GM21423 (cell line): ENCODE measurements at regions not wholly inside any gene's neighbourhood (a gene's known extent, or its start where the extent isn't known, plus 50 kb on each side); places are given as distances from the start of the nearest gene placed in this dataset.
"Not testable (repeated sequence)": the region's sequence is repeated elsewhere in the genome, so short reads cannot be mapped to it uniquely, and the experiment has no call there.

Experiments
- ATAC-seq: cut with Tn5 transposase; IDR thresholded peaks from one replicate; pipeline ENCODE4 v1.9.1; 2021; ENCODE audit warnings: mild to moderate bottlenecking, moderate library complexity; ENCODE audit not compliant: unreplicated experiment

DNA sequence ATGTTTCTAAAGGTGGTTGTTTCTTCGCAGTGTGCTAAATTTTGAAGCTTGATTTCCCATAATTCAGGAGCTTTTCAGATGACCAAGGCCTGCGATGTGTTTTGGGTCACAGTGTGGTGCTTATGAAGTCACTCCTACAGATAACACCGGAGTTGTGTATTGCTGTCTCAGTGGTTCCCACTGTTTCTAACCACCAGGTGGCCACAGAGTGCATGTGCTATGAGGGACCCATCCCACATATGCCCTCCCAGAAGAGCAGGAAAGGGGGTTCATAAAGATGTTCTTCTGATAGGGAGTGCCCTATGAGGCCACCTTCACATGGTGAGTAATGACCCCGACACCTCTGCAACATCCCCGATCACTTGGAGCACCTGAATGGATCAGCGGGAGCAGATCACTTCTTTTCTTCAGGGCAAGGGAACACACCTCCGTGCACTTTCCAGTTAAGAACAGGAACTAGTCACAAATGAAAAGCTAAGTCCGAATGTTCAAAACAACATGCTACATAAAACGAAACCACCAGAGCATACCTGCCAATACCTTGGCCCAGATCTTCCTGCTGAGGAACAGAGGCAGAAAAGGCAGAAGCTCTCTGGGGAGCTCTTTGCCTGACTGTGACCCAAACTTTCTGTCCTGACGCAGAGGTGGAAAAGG, 262.1 kb downstream of the FAM72C start:
- ATAC-seq, result not testable (repeated sequence)

DNA sequence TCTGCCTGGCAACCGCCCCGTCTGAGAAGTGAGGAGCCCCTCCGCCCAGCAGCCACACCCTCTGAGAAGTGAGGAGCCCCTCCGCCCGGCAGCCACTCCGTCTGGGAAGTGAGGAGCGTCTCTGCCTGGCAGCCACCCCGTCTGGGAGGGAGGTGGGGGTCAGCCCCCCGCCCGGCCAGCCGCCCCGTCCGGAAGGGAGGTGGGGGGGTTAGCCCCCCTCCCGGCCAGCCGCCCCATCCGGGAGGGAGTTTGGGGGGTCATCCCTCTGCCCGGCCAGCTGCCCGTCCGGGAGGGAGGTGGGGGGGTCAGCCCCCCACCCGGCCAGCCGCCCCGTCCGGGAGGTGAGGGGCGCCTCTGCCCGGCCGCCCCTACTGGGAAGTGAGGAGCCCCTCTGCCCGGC, 269.0 kb downstream of the FAM72C start:
- not testable (repeated sequence) for ATAC-seq

DNA sequence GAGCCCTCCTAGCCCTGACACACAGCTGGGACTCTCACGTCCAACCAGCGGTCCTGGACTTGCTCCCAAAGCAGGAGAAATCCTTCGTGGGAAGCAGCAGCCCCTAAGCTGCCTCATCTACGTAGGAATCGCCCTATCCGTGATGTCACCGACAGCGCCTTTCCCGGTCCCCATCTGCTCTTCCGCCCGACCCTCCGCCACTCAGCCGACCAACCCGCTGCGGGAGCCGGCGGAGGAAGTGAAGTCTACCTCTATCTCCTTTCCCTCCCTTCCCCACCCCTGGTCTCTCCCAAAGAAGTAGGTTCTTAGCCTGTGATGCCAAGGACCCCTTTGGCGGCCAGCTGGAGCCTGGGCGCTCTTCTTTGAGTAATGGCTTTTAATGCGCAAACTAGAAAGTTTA, 272.1 kb downstream of the FAM72C start:
- no peak for ATAC-seq

DNA sequence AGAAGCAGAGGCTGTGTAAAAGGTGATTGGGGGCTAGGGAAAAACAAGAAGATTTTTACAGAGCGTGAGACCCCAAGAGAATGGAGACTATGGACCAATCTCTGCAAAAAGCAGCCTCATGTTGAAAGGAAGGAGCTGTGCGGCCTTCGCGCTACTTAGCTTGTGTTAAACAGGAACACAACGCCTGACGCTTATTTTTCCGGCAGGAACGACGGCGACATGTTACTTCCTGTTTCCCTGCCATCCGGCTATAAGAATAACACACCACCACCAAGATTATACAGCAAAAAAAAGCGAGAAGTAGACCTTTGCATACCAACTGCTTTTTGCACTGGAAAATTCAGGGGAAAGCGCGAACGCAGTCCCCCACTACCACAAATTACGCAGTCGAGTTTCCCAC, 272.7 kb downstream of the FAM72C start:
- no peak for ATAC-seq

DNA sequence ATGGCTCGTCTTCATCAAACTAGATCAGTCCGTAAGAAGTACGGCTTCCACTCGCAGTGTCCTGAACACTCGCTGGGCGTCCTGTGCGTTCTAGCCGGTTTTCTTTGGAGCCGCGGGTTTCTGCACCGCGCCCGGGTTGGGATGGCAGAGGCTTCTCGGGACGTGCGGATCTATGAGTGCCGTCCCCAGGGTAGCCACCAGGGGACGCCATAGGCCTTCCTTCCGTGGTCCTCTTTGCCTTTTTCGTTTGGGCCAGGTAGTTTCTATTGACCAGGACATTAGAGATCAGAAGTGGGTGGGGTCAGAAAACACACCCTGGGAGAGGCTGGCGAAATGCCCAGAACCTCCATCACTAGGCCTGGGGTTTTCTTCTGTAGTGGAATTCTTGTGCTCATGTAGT, 273.8 kb downstream of the FAM72C start:
- no peak for ATAC-seq

DNA sequence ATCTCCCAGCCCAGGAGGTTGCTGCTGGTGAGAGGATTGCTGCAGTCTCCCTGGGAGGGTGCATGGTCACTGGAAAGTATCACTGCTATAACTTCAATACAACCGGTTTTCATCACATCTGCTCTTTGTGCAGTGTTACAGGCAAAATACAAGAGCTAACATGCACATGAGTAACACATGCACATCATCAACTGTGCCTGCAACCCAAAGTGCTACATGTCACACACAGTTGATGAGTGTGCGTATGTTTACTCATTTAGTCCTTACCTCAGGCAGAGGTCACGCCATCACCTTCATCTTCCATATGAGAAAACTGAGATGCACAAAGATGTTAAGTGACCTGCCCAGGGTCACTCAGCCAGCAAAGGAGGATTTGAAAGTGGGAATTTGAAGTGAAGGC, 277.7 kb downstream of the FAM72C start:
- ATAC-seq, result no peak

DNA sequence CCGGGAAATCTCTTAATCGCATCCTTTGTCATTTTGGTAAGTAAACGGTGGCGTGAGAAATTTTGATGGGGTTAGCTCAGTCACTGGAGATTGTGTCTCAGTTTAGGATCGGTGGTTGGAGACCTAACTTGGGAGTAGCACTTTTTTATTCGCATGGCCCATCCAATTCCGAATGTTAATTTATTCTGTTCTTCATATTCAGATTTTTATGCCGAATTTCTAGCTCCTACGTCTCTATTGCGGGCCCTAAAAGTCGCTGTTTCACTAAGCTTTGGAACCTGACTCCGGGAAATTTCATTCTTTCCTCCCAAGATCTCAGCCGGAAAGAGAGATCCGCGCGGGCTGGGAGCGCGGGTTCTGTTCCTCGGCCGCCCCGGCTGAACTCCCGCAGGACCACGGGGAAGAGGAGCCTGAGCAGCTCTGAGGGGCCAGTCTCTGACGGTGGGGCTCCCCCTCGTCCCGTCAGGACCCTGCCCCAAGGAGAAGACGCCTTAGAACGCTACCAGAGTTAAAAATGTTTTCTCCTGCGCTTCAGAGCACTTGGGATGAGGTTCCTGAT, 279.7 kb downstream of the FAM72C start:
- ATAC-seq, result no peak

DNA sequence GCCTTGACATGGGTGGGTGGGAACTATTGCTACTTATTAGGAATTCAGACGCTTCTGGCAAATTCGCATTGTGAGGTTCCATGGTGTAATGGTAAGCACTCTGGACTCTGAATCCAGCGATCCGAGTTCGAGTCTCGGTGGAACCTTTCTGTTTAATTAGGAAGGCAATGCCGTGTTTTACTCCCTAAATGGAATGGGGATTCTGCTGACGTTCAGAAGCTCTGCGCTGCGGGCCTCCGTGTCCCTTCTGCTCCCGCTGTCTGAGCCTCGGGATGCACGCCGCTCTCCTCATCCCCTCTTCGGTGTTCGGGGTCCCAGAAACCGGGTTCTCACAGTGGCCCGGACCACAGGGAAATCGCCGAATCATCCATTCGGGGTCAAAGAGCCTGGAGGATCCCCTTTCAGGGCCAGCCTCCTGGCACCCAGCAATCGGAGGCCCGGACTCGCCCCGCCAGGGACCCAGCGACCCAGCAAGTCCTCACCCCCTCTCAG, 280.3 kb downstream of the FAM72C start:
- ATAC-seq, result no peak

DNA sequence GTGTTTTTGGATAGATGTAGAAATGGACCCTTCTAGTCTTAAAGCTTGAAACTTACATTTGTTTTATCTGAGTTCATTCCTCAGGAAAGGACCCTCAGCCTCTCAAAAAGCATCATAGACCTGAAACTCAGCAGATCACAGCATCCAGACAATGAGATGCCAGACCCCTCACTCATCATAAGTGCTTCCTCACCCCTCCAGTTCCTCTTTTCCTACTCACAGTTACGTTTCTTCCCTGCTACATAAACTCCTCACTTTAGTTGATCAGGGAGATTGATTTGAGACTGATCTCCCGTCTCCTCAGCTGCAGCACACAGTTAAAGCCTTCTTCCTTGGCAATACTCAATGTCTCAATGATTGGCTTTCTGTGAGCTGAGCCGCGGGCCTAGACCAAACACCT, 282.0 kb downstream of the FAM72C start:
- ATAC-seq, result no peak

DNA sequence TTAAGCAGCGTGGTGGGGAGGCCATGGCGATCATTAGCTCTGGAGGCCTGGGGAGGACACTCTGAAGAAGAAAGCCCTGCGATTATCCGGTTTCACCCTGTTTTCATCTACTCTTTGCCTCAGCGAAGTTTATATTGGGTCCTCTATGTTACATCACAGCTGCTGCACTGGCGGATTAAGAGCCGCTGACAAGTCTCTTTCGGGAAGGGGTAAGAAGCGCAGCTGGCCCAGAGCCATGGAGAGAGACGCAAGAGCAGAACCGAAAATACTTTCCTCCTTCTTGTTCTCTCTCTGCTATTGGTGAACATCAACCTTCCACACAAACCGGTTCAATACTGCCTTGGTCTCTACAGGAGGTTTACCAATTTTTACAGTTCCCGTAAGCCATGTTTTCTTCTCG, 291.5 kb downstream of the FAM72C start:
- ATAC-seq, result no peak

DNA sequence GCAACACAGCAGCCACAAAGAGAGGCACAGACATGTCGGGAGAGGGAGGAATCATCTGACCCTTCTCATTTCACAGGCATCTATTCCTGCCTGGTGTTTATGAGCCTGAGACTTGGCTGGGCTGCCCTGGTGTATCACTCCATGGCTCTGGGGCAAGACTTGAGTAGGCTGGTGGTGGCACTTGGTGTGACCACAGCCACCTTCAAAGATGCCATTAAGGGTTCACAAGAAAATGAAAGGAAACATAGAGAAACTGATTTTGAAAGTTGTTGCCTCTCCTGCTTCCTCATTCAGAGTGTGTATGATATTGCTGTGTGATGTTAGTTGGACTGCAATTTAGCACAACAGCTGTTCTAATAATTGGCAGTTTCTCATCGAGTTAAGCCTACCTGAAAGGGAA, 298.8 kb downstream of the FAM72C start:
- no peak for ATAC-seq

DNA sequence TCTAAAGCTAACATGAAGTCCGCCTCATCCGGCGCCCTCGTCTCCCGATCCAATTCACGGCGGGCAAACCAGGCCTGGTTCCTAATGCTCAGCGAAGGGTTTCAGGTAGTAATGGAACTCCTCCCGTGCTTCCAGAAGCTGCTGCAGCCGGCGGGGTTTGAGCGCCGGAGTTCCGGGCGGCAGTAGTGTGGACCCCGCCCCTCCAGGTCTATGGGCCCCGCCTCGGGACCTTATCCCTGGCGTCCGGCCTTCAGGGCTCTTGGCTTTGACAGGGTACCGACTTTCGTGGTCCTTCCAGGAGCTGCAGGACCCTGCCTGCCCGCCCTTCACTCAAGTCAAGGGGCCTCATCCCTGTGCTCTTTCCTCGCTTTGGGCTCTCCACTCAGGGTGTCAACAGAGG, 304.1 kb downstream of the FAM72C start:
- no peak for ATAC-seq

DNA sequence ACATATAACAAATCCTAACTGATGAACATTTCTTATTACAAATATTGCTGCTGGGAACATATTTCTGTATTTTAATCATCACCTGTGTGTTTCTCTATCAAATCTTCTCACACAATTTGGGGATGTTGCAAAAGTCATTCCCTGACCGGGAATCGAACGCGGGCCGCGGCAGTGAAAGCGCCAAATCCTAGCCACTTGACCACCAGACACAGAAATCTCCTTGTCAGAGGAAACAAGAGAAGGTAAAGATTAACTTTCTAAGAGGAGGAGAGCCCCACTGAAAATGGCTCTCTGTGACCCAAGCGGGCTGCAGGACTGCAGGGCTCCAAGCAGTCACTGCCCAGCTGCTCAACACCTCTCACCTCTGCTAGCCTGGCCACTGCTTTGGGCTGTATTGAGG, 304.9 kb downstream of the FAM72C start:
- ATAC-seq, result no peak

DNA sequence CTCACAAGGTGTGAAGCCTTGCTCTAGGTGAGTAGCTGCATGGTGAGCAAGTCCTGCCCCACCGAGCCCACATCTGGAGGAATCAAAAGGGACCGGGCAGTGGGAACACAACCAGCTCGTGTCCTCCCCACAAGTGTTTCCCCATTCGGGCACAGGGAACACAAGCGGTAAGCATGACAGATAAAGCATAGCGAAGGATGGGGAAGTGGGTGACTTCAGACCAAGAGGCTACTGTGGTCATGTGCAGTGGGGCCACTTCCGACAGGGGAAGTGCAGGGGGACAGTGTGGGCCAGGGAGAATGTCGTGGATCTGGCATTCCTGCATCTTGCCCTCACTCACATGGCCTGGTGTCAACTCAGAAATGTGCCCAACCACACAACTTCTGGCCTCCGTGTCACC, 306.2 kb downstream of the FAM72C start:
- no peak for ATAC-seq

DNA sequence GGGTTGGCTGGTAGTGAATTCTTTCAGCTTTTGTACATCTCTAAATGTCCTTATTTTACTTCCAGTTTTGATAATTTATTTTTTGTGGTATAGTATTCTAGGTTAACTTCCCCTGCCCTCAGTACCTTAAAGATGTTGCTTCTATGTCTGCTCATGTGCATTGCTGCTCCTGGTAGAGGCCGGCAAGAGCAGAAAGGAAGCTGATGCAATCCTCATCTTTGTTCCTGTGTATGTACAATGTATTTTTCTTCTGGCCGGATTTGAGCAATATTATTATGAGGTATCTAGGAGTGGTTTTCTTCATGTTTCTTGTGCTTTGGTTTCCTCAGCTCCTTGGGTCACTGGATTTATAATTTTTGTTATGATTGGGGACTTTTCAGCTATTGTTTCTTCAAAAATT, 308.7 kb downstream of the FAM72C start:
- ATAC-seq, result not testable (repeated sequence)

DNA sequence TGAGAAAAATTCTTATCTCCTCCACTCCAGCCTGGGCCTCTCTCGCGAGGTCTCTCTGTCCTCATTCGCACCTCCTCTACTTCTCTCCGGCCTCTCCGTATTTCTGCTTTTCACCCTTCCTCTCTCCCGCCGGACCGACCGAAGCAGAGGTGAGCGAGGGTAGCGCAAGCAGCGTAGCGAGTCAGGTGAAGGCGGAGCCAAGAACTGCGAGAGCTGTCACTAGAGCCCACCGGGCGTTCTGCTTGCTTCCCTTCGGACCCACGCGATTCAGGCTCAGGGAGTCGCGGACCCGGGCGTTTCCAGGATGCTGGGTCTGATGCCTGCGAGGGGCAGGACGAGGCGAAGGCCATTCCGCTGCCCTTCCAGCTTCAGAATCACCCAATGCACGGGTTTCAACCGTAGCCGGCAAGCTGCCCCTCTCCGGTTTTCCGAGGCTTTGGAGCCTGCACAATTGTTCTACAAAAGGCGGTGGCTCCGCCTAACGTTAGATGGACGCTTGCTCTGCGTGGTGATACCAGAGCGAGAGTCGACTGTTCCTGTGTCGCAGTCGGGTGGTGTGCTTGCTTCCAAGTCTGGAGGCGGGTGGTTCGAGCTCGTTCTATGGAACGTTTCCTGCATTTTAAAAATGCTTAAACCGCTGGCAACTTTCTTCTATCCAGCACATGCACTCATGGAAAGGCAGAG, 310.2 kb downstream of the FAM72C start:
- ATAC-seq, result no peak

DNA sequence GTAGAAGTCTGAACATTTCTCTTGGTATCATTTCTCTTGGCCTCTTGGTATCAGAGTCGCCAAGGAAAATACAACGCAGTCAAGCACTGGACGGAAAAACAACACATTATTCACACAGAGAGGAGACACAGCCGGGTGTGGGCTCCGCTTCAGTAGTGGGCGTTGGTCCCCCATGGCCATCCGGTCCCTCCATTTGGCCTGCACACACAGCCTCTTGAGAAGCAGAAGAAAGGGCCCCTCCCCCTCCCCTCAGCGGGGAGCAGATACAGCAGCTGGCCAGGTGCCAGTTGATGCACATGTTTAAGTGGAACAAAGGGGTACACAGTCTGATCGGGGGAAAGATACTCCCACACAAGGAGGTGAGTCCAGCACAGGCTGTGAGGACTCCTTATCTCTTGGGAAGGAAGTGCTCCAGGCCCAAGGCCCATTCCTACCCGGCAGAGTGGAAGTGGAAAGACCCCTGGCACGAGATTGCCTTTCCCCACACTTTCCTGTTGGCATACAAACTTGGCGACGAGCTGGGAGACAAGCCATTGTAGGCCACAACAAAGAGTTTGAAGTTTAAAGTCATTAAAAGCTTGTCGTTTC, 311.3 kb downstream of the FAM72C start:
- no peak for ATAC-seq

DNA sequence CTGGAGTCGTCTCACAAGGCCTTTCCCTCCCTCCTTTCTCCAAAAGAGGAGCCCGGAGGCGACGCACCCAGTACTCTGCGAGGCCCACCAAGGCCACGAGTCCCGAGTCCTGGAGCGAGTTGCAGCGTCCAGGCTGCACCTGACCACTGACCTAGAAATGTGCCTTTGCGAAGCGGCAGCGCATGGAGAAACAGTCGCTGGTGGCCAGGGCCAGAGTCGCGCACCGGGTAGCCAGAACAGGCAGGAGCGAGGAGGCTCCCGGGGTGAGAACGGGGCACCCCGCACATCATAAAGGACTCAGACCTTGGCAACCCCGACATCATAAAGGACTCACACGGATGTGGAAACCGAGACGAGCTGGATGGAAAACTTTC, 318.4 kb downstream of the FAM72C start:
- ATAC-seq, result no peak

DNA sequence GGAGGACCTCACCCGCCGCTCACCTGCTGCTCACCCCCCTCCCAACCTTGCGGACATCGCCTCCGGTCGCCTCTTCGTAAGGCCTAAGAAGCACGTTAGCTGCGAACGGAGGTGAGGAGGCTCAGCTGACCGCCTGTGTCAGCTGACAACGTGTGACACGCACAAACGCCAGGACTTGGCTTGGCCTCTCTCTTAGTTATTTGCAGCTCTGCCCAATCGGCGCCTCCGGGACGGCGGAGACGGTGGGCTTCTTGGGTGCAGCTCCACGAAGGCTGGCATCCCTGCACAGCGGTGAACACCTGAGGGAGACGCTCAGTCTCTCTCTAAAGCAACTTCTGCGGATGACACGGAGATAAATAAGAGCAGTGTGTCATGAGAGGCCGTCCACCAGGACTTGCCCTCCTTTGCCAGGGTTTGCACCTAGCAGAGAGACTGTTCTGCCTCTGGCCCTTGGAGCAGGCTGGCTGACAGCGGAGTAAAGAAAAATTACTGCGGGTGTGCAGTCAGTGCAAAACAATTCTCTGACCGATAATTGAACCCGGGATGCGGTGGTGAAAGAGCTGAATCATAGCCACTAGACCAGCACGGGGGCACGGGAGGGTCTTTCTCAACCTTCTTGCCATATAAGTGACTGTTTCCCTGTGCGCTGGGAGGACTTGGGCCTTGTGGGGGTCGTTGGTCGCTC, 318.9 kb downstream of the FAM72C start:
- ATAC-seq, result no peak

DNA sequence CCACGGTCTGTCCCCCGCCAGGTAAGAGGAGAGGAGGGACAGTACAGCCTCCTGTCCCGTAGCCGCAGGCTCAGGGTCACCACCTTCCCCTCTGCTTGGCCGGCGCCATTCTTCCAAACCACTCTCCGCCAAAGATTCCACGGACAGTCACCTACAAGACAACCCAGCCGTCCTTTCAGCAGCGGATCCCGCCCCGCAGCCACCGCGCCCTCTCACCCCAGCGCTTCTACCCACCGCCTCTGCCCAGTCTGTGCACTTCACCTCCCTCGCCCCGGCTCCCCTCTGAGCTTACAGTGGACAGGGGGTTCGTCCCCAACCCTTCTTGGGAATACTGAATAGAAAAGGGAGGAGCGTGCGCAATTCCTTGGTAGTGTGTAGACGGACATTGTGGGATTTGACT, 319.6 kb downstream of the FAM72C start:
- no peak for ATAC-seq

DNA sequence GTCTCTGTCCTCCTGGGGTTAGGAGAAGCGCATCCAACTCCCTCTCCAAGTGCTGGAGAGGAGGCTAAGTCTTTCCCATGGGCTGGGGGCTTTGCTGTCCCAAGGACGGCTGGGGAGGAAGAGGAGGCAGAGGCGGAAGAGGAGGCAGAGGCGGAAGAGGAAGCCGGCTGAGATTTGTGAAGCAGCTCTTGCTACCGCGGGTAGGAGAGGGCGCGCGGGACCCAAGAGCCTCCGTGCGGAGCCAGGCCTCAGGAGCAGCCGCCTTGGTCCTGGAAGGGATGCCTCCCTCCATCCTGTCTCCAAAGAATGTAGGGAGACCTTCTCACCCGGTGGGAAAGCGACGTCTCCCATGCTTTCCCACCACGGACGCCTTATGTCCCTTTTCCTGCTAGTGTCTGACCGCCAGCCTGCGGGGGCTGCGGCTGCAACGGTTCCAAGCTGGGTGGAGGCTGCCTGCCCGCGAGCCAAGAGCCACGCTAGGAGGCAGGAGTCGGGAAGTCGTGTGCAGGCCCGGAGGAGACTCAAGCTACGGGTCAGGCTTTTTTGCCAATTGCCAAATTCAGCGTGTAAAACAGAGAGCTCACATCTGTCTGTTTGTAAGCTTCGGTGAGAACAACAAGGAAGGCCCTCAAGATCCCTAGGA, 320.3 kb downstream of the FAM72C start:
- no peak for ATAC-seq
